Calu3 (cell line): ENCODE measurements at regions not wholly inside any gene's neighbourhood (a gene's known extent, or its start where the extent isn't known, plus 50 kb on each side); places are given as distances from the start of the nearest gene placed in this dataset.

Source experiments
- BruUV-seq: library from RNA; stranded (reverse); fragments of 400-500 nt; replicated peaks from 2 replicates; lab custom pipeline; 2021; lab: Mats Ljungman, UMichigan
- CTCF ChIA-PET: fragments of 300-600 bp; sonication (Branson Sonifier 250); formaldehyde crosslinking; loops from one replicate; lab custom pipeline; 2022; ENCODE audit warnings: antibody characterized with exemption; lab: Charles Lee
- DNase-seq: peaks from one replicate; pipeline ENCODE4 v3.0.0; 2022
- H3K27ac Mint-ChIP-seq: one replicate; pipeline ENCODE4 v1.8.0; 2022; ENCODE audit warnings: mixed read lengths; ENCODE audit not compliant: unreplicated experiment
- H3K27me3 Mint-ChIP-seq: one replicate; pipeline ENCODE4 v1.8.0; 2022; ENCODE audit warnings: mixed read lengths; ENCODE audit not compliant: unreplicated experiment
- H3K36me3 Mint-ChIP-seq: one replicate; pipeline ENCODE4 v1.8.0; 2022; ENCODE audit warnings: mild to moderate bottlenecking, moderate library complexity, mixed read lengths; ENCODE audit not compliant: insufficient read depth, unreplicated experiment
- H3K4me1 Mint-ChIP-seq: one replicate; pipeline ENCODE4 v1.8.0; 2022; ENCODE audit warnings: mild to moderate bottlenecking, low read depth, mixed read lengths; ENCODE audit not compliant: unreplicated experiment
- H3K4me3 Mint-ChIP-seq: one replicate; pipeline ENCODE4 v1.8.0; 2022; ENCODE audit warnings: mild to moderate bottlenecking, low read depth, moderate library complexity, mixed read lengths; ENCODE audit not compliant: unreplicated experiment
- H3K9me3 Mint-ChIP-seq: one replicate; pipeline ENCODE4 v1.8.0; 2022; ENCODE audit warnings: low read depth, mixed read lengths; ENCODE audit not compliant: unreplicated experiment
- intact Hi-C: fragments of 100-400 bp; cut with micrococcal nuclease; formaldehyde crosslinking; loops from one replicate; pipeline ENCODE4 v1.10.0; 2022; ENCODE audit not compliant: unreplicated experiment
- TF ChIP-seq, protein P1 (sequence below): fragments of 200-600 bp; IDR thresholded peaks from one replicate; pipeline ENCODE4 v1.8.0; 2022; ENCODE audit warnings: antibody characterized with exemption; ENCODE audit not compliant: unreplicated experiment

DNA sequence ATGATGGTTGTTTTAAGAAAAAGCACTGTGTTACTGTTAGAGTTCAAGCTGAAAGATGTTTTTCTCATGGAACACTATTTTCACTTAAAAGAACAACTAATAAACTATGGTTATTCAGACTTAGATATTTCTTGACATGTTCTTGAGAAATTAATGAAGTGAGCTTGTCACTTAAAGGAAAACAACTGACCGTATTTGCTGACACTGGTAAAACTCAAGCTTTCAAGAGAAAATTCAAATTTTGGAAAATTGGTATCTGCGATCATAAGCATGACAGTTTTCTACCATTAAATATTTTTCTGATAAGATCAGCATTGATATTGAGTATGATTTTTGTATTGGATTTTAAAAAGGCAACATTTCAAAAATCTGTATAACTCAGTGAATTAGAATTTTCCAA, 549.5 kb upstream of the ACTRT1 start:
- no peaks in the 10 kb centered on the region for H3K36me3 Mint-ChIP-seq
- H3K4me1 Mint-ChIP-seq: no peaks in the 10 kb centered on the region
- H3K27ac Mint-ChIP-seq: no peak overlapping the region
- BruUV-seq: no TSS peak
- H3K9me3 Mint-ChIP-seq: peaks cover 7% of the 10 kb centered on the region
- no peak overlapping the region for H3K4me3 Mint-ChIP-seq
- intact Hi-C loops: no loop called here
- TF ChIP-seq, protein P1, sequence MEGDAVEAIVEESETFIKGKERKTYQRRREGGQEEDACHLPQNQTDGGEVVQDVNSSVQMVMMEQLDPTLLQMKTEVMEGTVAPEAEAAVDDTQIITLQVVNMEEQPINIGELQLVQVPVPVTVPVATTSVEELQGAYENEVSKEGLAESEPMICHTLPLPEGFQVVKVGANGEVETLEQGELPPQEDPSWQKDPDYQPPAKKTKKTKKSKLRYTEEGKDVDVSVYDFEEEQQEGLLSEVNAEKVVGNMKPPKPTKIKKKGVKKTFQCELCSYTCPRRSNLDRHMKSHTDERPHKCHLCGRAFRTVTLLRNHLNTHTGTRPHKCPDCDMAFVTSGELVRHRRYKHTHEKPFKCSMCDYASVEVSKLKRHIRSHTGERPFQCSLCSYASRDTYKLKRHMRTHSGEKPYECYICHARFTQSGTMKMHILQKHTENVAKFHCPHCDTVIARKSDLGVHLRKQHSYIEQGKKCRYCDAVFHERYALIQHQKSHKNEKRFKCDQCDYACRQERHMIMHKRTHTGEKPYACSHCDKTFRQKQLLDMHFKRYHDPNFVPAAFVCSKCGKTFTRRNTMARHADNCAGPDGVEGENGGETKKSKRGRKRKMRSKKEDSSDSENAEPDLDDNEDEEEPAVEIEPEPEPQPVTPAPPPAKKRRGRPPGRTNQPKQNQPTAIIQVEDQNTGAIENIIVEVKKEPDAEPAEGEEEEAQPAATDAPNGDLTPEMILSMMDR: no peak
- DNase-seq: no peak
- no peaks in the 10 kb centered on the region for H3K27me3 Mint-ChIP-seq
- CTCF ChIA-PET: no interaction called here

DNA sequence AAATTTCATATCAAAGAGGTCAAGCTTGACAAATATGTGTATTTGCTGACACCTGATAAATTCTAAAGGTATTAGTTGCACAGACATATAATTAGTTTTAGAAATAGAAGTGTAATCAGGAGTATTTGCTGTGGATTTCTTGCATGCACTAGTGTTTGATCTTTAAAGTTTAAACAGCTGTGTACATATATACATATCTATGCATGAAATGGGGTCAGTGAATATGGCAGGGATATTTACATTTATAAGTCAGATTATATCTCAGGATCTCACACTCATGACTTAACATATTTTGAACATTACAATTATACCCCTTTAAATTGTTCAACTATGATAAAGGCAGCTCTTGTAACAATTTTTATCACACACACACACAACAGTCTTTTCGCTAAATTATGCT, 547.4 kb upstream of the ACTRT1 start:
- Mint-ChIP-seq H3K4me1 (no peaks in the 10 kb centered on the region), H3K4me3 (no peak overlapping the region), H3K27ac (no peak overlapping the region), H3K36me3 (no peaks in the 10 kb centered on the region), H3K9me3 (peaks cover 8% of the 10 kb centered on the region), H3K27me3 (no peaks in the 10 kb centered on the region)
- intact Hi-C loops: no loop called here
- no peak for DNase-seq
- CTCF ChIA-PET: no interaction called here
- TF ChIP-seq, protein P1: no peak
- no TSS peak for BruUV-seq

DNA sequence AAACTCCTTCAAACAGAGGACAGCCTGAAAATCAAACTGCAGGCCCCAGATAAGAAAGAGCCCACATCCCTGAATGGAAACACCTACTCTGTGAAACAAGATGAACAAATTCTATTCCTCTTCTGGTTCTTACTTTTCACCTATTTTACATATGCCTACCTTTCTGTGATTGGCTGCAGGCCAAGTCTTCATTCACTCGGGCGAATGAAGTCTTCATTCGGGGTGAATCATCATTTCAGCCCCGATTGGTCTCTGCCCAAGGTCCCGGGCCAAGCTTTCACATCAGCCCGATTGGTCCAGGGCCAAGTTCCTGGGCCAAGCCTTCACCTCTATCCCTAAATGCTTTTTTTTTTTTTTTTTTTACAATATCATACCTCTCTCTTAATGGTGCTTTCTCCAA, 529.8 kb upstream of the ACTRT1 start:
- DNase-seq: no peak

DNA sequence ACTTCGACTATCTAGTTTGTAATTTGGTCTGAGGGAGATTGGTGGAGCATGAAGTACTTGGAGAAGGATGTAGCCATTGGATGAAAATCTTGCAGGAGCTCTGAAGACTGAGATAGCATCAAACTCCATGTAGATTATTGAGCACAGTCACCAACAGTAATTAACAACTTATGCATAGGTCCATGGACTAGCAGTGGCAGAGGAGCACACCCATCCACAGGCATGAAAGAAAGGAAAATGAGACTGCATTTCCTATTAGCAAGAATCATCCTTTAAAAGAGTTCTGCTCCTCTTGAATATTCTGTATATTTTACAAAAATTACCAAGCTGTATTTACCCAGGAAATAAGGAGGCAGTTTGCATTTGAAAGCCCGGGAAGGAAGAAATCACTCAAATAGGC, 529.4 kb upstream of the ACTRT1 start:
- H3K36me3 Mint-ChIP-seq: no peaks in the 10 kb centered on the region
- no peaks in the 10 kb centered on the region for H3K4me1 Mint-ChIP-seq
- DNase-seq: no peak
- TF ChIP-seq, protein P1: no peak
- intact Hi-C loops: no loop called here
- H3K4me3 Mint-ChIP-seq: no peak overlapping the region
- peaks cover 7% of the 10 kb centered on the region for H3K9me3 Mint-ChIP-seq
- CTCF ChIA-PET: interaction anchor here (0.6 kb wide), 1 partner anchor 761 kb away, joined by 5 read pairs; no protein-coding TSS in a partner anchor
- no peaks in the 10 kb centered on the region for H3K27me3 Mint-ChIP-seq
- BruUV-seq: no TSS peak
- H3K27ac Mint-ChIP-seq: no peak overlapping the region

More for the DNA sequence above, 529.8 kb upstream of the ACTRT1 start:
- H3K36me3 Mint-ChIP-seq: no peaks in the 10 kb centered on the region
- no peaks in the 10 kb centered on the region for H3K4me1 Mint-ChIP-seq
- BruUV-seq: no TSS peak
- H3K27me3 Mint-ChIP-seq: no peaks in the 10 kb centered on the region
- CTCF ChIA-PET: interaction anchor here (0.6 kb wide), 1 partner anchor 761 kb away, joined by 5 read pairs; no protein-coding TSS in a partner anchor
- intact Hi-C loops: no loop called here
- no peak overlapping the region for H3K27ac Mint-ChIP-seq
- H3K4me3 Mint-ChIP-seq: no peak overlapping the region
- H3K9me3 Mint-ChIP-seq: peaks cover 7% of the 10 kb centered on the region
- TF ChIP-seq, protein P1: no peak
